WTC11 (cell line): ENCODE measurements at regions not wholly inside any gene's neighbourhood (a gene's known extent, or its start where the extent isn't known, plus 50 kb on each side); places are given as distances from the start of the nearest gene placed in this dataset.

Source experiments
- AFF4 ChIP-seq: sonication (generic); formaldehyde crosslinking; IDR thresholded peaks from 2 replicates; pipeline ENCODE4 v1.8.1; 2023; ENCODE audit warnings: mild to moderate bottlenecking, missing genetic modification reagents, borderline replicate concordance
- CBFB ChIP-seq: sonication (generic); formaldehyde crosslinking; IDR thresholded peaks from 2 replicates; pipeline ENCODE4 v1.8.1; 2022; ENCODE audit warnings: mild to moderate bottlenecking, low read depth, missing genetic modification reagents
- CREB1 ChIP-seq: sonication (generic); formaldehyde crosslinking; IDR thresholded peaks from 2 replicates; pipeline ENCODE4 v1.8.0; 2023; ENCODE audit warnings: mild to moderate bottlenecking, missing genetic modification reagents
- ELF4 ChIP-seq: sonication (generic); formaldehyde crosslinking; IDR thresholded peaks from 2 replicates; pipeline ENCODE4 v1.8.1; 2022; ENCODE audit warnings: low read depth, mild to moderate bottlenecking, moderate library complexity, missing genetic modification reagents
- FOXP1 ChIP-seq: sonication (generic); formaldehyde crosslinking; IDR thresholded peaks from 2 replicates; pipeline ENCODE4 v1.8.0; 2022; ENCODE audit warnings: missing genetic modification reagents, mild to moderate bottlenecking, moderate library complexity, borderline replicate concordance
- HMGXB4 ChIP-seq: sonication (generic); formaldehyde crosslinking; IDR thresholded peaks from 2 replicates; pipeline ENCODE4 v1.8.1; 2023; ENCODE audit warnings: mild to moderate bottlenecking, moderate library complexity, missing genetic modification reagents
- NR2C2 ChIP-seq: sonication (generic); formaldehyde crosslinking; IDR thresholded peaks from 2 replicates; pipeline ENCODE4 v1.8.0; 2022; ENCODE audit warnings: mild to moderate bottlenecking, missing genetic modification reagents
- NR3C1 ChIP-seq: sonication (generic); formaldehyde crosslinking; conservative IDR thresholded peaks from 2 replicates; pipeline ENCODE4 v1.8.1; 2023; ENCODE audit warnings: low read depth, mild to moderate bottlenecking, missing genetic modification reagents
- SP1 ChIP-seq: sonication (generic); formaldehyde crosslinking; conservative IDR thresholded peaks from 2 replicates; pipeline ENCODE4 v1.8.1; 2022; ENCODE audit warnings: missing genetic modification reagents
- ZNF317 ChIP-seq: sonication (generic); formaldehyde crosslinking; IDR thresholded peaks from 2 replicates; pipeline ENCODE4 v1.8.1; 2023; ENCODE audit warnings: low read depth, mild to moderate bottlenecking, moderate library complexity, missing genetic modification reagents, borderline replicate concordance
- ZNF416 ChIP-seq: fragments of 250-450 bp; sonication (Bioruptor Pico); IDR thresholded peaks from 2 replicates; pipeline ENCODE4 v1.9.0; 2021; ENCODE audit warnings: mild to moderate bottlenecking, inconsistent platforms
- TF ChIP-seq, protein P1 (sequence below): fragments of 200-600 bp; IDR thresholded peaks from 2 replicates; pipeline ENCODE4 v1.8.0; 2022; ENCODE audit warnings: antibody characterized with exemption

DNA sequence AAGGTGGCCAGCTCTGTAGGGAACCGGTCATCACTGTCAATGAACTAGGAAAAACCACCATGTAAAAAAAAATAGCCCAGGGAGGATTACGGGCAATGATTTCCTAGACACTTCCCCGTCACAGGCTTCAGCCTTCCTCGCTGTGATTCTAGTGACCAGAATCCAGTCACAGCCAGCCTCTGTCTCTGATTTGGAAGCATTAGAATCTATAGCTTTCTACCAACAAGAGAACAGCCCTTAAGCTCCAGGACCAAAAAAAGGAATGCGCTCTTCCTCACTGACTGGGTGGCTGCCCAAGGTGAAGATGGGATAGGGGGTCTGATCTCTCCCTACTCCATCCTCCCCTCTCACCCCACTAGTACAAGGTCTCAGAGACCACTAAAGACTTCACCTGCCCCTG is 67.2 kb downstream of the TEX35 start:
- TF ChIP-seq HMGXB4 (CRISPR knock-in tag): no peak
- TF ChIP-seq NR2C2: no peak
- no peak for TF ChIP-seq NR3C1 (CRISPR knock-in tag)
- TF ChIP-seq, protein P1, sequence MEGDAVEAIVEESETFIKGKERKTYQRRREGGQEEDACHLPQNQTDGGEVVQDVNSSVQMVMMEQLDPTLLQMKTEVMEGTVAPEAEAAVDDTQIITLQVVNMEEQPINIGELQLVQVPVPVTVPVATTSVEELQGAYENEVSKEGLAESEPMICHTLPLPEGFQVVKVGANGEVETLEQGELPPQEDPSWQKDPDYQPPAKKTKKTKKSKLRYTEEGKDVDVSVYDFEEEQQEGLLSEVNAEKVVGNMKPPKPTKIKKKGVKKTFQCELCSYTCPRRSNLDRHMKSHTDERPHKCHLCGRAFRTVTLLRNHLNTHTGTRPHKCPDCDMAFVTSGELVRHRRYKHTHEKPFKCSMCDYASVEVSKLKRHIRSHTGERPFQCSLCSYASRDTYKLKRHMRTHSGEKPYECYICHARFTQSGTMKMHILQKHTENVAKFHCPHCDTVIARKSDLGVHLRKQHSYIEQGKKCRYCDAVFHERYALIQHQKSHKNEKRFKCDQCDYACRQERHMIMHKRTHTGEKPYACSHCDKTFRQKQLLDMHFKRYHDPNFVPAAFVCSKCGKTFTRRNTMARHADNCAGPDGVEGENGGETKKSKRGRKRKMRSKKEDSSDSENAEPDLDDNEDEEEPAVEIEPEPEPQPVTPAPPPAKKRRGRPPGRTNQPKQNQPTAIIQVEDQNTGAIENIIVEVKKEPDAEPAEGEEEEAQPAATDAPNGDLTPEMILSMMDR: no peak
- no peak for TF ChIP-seq CREB1 (CRISPR knock-in tag)
- TF ChIP-seq AFF4 (CRISPR knock-in tag): no peak
- TF ChIP-seq FOXP1 (CRISPR knock-in tag): no peak
- TF ChIP-seq ZNF317: no peak
- no peak for TF ChIP-seq CBFB (CRISPR knock-in tag)
- TF ChIP-seq ELF4 (CRISPR knock-in tag): no peak
- TF ChIP-seq SP1 (CRISPR knock-in tag): no peak
- TF ChIP-seq ZNF416: no peak
